HG03139 (cell line): ENCODE measurements at regions not wholly inside any gene's neighbourhood (a gene's known extent, or its start where the extent isn't known, plus 50 kb on each side); places are given as distances from the start of the nearest gene placed in this dataset.
"Not testable (repeated sequence)": the region's sequence is repeated elsewhere in the genome, so short reads cannot be mapped to it uniquely, and the experiment has no call there.

ENCODE experiments used
- ATAC-seq: cut with Tn5 transposase; IDR thresholded peaks from one replicate; pipeline ENCODE4 v1.9.1; 2021; ENCODE audit not compliant: unreplicated experiment

DNA sequence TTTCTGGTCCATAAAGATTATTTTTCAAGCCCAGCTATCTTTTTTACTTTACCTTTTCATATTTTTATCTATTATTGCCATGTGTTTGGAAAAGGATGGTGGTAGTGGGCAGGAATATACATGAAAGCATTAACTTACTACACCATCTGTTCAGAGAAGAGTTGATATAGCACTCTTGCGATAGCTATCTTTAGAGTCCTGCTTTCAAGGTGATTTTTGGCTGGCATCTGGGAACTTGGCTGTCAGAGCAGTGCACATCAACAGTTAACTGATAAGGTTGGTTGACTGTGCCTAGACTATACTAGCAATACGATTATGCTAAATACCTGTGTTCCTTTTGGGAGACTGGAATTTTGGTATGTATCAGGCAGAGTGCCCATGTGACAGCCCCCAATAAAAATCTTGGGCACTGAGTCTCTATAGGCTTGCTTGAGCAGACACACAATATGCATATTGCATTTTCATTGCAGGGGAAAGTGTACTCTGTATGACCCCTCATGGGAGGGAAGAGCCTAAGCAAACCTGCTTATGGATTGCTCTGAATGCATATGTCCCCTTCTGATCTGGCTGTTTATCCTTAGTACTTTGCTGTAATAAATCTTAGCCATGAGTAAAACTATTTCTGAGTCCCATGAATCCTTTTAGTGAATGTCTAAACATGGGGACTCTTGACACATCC, 227.6 kb upstream of the C9orf72 start:
- no peak for ATAC-seq

DNA sequence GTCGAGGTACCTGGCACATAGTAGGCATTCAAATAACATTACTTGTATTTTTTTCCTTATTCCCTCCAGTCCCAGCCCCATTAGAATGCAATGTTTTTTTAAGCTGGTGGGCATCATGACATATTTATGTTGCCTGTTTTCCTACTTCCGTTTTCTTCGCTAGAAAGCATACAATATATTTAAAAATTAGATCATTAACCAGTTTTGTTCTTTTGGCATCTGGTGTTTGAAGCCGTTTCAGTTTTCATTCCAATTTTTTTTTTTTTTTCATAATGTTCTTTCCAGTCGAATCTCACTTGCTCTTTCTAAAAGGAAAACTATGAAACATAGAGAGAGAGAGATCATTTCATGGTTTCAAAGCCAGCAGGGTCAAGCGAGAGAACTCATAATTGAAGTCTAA, 228.3 kb upstream of the C9orf72 start:
- ATAC-seq, result no peak

- ATAC-seq, result no peak
Observed at GRCh38 chr9:27802418-27802817, 229.1 kb upstream of the C9orf72 start.

GRCh38 chr9:27808864-27809263, 235.6 kb upstream of the C9orf72 start:
- ATAC-seq, result no peak

DNA sequence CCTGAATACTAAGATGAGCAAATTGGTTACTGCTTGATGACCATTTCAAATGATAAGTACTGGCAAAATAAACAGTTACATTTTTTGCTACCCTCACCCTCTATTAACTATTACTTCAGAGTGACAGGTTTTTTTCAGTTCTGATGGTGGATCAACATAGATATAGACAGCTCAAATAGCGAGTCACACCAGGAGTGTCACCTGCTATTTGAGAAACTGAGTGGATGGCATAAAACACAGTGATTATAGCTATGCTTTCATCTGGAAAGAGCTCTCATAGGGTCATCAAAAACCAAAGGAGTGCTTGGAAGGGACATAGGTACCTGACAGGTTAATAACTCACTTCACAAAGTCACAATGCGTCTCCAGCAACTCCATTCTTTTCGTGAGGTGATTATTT, 244.5 kb upstream of the C9orf72 start:
- ATAC-seq, result no peak

DNA sequence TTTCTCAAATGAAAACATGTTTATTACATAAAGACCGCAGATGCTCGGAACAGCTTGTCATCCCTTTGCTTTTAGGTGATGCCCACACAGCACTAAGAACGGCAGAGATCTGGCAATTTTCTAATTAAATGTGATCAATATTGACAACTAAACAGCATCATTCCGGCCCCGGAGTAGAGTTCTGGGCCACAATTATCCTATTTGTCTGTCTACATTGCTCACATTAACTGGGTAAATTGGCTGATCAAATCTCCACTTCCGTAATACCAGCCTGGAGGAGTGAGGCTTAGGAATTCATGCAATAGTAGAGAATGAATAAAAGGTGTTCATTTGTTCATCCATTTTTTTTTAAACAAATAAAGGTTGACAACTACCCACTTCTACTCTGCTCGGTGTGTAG, 245.1 kb upstream of the C9orf72 start:
- no peak for ATAC-seq

DNA sequence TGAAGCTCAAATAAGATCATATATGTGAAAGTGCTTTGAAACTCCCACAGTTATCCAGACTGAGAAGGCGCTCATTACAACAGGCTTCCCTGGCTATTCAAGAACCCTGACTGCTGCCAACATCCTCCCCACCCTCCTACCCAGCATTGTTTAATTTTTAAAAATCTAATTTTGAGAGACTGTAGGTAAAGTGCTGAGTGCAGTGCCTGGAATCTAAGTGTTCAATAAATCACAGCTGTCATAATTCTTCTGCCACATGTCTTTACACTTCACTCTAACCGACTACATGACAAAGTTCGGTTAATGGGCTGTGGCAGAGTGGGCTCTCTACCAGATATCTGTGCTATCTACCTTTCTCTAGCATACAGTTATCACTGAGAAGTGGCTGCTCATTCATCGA, 255.6 kb upstream of the C9orf72 start:
- no peak for ATAC-seq

- ATAC-seq, result no peak
Observed at GRCh38 chr9:27829621-27830020, 256.3 kb upstream of the C9orf72 start.

GRCh38 chr9:27832108-27832507, 258.8 kb upstream of the C9orf72 start:
- ATAC-seq, result not testable (repeated sequence)

DNA sequence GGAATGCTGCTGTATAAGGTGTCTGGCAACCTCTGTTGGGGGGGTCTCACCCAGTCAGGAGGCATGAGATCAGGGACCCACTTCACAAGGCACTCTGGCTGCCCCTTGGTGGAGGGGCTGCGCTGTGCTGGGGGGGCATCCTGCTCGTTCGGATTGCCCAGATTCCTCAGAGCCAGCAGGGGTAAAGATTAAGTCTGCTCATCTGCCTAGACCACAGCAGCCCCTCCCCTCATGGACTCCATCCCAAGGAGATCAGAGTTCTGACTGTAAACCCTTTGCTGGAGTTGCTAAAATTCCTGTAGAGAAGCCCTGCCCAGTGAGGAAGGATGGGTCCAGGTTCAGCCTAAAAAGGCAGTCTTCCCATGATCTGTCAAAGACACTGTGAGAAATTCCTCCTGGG, 262.0 kb upstream of the C9orf72 start:
- no peak for ATAC-seq

DNA sequence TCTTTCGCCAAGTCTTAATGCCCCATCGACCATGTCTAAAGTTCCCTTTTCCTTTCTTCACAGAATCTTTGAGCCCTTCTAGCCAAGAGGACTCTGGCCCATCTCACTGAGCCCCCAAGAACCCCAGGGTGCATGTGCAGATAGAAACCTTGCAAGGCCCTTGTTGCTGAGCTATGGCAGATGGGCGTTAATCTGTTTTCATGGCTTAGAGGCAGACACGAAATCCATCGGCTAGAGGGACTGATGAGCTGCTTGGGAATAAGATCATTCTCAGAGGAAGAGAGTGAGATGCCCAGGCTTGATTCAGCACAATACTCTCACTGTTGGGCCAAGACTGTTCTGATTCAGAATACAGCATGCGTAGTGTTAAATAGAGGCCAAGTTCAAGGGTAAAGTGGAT, 262.5 kb upstream of the C9orf72 start:
- ATAC-seq, result no peak

GRCh38 chr9:27836661-27837401, 263.6 kb upstream of the C9orf72 start:
- no peak for ATAC-seq

DNA sequence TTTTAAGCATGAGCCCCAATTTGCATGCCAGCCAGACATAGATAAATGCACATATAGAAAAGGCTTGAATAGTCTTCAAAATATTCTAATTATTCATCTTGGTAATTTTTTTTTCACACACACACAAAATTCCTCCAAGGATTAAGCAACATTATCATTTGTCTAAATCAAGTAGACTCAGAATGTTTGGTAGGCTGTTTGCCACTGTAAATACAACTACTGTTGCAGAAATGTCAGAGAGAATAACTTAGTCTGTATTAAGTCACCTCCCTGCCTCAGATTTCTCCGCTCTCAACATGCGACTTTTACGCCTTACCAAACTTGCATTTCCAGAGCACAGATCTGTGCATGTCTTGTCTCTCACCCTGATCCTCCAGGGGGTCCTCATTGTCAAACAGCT, 265.6 kb upstream of the C9orf72 start:
- ATAC-seq, result no peak

DNA sequence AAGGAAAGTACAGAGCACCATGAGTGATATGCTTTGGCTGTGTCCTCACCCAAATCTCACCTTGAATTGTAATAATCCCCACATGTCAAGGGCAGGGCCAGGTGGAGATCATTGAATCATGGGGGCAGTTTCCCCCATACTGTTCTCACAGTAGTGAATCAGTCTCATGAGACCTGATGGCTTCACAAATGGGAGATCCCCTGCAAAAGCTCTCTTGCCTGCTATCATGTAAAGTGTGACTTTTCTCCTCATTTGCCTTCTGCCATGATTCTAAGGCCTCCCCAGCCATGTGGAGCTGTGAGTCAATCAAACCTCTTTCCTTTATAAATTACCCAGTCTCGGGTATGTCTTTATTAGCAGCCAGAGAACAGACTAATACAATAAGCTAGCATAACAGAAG, 266.5 kb upstream of the C9orf72 start:
- ATAC-seq, result not testable (repeated sequence)

DNA sequence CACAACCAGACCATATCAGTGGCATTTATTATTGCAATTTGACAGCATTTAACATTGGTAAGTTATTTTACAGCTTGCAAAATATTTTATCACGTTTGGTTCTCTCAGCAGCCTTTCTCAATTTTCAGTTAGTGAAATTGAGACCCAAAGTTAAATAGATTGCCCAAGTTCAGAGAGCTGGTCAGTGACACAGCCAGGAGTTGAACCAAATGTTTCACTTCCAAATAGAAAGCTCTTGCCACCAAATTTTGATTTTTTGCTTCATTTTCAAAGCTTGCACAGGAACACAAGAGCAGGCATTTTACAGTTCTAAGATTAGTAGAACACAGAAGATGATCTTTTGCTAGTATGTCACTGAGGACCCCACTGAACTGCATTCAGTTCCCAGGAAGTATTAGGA, 271.5 kb upstream of the C9orf72 start:
- no peak for ATAC-seq

DNA sequence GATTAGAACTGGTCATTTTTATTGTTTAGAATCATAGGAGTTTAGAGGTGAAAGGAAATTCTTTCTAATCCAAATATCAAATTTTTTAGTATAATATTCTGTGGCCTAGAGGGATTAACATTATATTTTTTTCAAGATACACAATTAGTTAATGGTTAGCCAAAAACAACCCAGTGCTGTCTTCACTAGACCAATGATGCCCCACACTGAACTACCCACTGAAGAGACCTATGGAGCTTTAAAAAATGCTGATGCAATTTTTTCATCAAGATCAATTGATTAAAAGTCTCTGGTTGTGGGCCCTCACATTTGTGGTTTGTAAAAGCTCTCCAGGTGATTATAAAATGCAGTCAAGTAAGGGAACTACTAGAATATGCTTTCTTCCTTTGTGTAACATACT, 274.1 kb upstream of the C9orf72 start:
- ATAC-seq, result no peak

GRCh38 chr9:27847818-27848217, 274.5 kb upstream of the C9orf72 start:
- no peak for ATAC-seq

- no peak for ATAC-seq
Observed at GRCh38 chr9:27848315-27848714, 275.0 kb upstream of the C9orf72 start.

- ATAC-seq, result no peak
Observed at GRCh38 chr9:27851858-27852257, 278.6 kb upstream of the C9orf72 start.

DNA sequence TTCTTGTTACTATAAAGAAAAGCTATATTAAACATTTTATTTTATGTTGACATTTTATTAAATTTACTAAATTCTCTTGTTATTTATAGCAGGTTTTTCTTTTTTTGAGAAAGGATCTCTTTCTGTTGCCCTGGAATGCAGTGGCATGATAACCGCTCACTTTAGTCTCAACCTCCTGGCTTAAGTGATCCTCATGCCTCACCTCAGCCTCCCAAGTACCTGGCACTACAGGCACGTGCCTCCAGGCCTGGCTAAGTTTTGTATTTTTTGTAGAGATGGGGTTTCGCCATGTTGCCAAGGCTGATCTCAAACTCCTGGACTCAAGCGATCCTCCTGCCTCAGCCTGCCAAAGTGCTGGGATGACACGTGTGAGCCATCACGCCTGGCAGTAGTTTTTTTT, 280.2 kb upstream of the C9orf72 start:
- ATAC-seq, result no peak

GRCh38 chr9:27856054-27856453, 282.8 kb upstream of the C9orf72 start:
- ATAC-seq, result no peak

DNA sequence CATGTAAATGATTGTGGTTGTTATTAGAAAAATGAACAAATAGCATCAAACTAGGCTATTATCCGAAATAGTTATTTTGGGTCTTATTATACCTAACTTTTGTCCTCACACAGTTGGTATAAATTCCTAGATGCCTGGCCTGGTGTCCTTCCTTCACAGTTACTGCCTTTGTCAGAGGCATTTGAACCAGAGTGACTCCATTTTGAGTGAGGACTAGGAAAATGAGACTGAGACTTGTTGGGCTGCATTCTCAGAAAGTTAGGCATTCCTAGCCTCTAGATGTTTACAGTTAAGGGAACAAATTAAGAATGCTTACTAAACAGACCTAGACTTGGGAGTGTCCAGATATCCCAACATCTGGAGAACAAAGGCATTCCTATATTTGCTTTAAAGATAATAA, 283.5 kb upstream of the C9orf72 start:
- ATAC-seq, result no peak

DNA sequence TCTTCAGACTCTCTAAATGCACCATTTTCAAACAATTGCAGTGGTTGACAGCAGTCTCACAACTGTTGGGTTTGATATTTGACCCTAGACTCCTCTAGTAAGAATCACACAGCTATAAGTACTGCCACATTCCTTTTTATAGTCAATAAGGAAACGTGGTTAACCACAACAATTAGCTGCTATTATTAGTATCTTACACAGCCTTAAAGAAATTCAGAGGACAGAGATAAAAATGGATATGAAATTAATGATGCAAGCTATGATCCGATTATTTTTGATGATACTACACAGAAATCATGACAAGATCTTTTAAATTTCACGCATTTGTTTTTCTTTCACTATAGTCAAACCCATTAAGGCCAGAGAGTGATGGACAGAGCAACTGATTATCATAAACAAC, 288.6 kb upstream of the C9orf72 start:
- ATAC-seq, result no peak
